DMS153 treated with DMSO at 0.1 percent for 48 hours (cell line): ENCODE measurements at regions not wholly inside any gene's neighbourhood (a gene's known extent, or its start where the extent isn't known, plus 50 kb on each side); places are given as distances from the start of the nearest gene placed in this dataset.

Experiments used
- DNase-seq: peaks from one replicate; lab custom pipeline; 2025; ENCODE audit not compliant: unreplicated experiment; lab: John Stamatoyannopoulos, UW

DNA sequence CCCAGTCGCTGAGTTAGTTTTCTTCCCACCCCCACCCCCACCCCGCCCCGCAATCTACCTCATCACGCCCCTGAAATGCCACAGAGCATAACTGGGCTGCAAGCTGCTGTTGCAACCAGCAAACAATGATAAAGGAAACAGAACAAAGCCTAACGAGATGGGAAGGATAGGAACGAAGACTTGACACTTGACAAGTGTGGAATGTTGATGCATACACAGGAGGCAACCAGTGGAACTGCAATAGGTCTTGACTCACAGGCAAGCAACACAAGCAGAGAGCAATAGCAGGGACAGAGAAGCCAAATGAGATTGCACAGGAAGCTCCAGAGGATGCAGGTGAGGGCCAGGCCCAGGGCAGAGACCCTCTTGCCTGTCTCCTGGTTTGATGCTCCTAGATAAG, 225.9 kb downstream of the IGSF11 start:
- no peak for DNase-seq

- no peak for DNase-seq
Measured at GRCh38 chr3:118809696-118810498, 224.7 kb downstream of the IGSF11 start.

GRCh38 chr3:118810499-118811035, 224.1 kb downstream of the IGSF11 start:
- DNase-seq, result no peak

DNA sequence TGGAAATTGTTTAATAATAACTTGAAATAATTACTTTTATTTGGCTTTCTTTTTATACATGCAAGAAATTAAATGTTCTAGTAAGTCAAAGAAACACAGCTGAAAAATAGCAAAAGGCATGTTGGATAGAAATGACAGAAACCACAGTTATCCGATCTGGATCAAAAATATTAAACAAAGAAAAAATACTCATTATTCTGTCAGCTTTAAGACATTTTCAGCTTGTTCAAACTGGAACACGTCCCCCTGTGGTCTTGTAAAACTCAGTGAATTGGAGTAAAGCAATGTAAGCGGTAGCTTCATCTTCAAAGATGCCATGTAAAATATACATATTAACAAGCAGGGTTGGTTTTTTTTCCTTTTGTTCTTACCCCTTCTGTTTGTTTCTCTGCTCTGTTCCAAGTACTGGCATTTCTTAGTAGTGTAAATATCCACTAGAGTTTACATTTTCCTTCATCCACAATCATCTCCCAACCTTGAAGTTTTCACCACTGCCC, 223.4 kb downstream of the IGSF11 start:
- no peak for DNase-seq

DNA sequence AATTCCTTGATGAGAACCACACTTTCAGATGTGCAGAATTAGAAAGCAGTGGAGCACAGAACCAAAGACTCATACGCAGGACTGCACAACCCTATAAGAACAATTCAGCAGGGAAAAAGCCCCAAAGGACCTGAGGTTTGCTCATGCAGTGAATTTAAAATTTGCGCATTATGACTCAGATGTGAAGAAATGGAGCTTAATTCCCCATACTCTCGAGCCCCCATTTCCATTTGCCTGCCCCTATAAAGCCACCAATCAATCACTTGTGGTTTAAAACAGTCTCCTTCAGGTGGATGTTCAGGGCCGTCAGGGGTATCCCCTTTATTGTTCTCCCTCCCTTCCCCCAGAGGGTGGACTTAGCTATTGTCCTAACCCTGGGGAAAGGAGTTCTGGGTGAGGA, 221.2 kb downstream of the IGSF11 start:
- no peak for DNase-seq

- peak; percentile 79 for DNase-seq
Measured at GRCh38 chr3:118817748-118818165, 216.9 kb downstream of the IGSF11 start.

DNA sequence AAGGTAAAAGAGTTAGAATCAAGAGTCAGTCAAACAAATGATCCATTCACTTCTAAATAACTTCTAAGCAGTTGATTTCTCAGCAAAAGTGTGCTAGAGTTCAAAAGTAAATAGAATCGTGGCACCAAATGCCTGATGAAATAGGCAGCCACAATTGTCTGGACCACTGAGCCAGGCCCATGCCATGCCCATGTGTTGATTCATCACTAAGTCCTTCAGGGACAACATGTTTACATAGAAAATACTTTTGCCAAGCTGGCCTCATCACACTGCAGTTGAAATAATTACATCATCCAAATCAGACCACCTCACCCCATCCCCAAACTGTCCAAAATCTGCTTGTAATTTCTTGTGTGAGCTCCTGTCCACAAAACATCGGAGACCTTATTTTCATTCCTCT, 216.3 kb downstream of the IGSF11 start:
- no peak for DNase-seq

GRCh38 chr3:118823626-118824025, 211.0 kb downstream of the IGSF11 start:
- DNase-seq, result no peak

DNA sequence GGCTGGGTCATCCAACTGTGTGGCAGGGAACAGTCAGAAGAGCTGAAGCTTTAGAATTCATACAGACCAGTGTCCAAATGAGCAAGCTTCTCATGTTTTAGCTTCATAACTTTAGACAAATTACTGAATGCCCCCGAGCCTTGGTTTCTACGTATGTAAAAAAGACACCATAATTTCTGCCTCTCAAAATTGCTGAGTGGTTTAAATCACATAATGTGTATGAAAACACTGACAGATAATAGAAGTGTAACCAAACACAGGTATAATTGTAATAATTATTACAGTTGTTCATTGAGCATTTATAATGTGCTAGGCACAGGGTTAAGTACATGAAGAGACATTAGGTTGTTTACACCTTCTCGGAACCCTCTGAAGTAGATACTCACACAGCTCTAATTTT, 207.2 kb downstream of the IGSF11 start:
- no peak for DNase-seq

- DNase-seq, result no peak
Measured at GRCh38 chr3:118828351-118828750, 206.3 kb downstream of the IGSF11 start.

DNA sequence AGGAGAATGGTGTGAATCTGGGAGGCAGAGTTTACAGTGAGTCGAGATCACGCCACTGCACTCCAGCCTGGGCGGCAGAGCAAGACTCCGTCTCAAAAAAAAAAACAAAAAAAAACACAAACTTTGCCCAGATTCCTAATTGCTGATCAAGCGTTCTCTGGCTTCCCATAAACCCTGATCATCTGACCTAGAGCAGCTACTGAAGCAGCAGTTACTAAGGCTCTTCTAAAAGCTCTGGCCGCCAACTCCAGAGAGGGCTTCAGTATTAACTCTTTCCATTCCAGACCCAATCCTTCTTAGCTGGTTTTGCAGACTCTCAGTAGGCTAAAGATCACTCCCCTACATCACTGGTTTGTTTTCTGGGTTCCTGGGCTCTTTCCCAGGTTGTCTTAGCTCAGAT, 201.6 kb downstream of the IGSF11 start:
- no peak for DNase-seq

DNA sequence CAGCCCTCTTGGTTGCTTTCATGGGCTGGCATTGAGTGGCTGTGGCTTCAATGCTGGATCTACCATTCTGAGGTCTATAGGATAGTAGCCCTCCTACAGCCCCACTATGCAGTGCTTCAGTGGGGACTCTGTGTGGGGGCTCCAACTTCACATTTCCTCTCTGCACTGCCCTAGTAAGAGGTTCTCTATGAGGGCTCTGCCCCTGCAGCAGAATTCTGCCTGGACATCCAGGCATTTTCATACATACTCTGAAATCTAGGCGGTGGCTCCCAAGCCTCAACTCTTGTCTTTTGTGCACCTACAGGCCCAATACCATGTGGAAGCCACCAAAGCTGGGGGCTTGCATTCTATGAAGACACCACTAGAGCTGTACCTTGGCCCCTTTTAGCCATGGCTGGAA, 195.8 kb downstream of the IGSF11 start:
- no peak for DNase-seq

GRCh38 chr3:118842147-118842863, 192.3 kb downstream of the IGSF11 start:
- DNase-seq, result no peak

- DNase-seq, result no peak
Measured at GRCh38 chr3:118846176-118846575, 188.5 kb downstream of the IGSF11 start.
